Stomach (tissue), 8 donors: ENCODE measurements at regions not wholly inside any gene's neighbourhood (a gene's known extent, or its start where the extent isn't known, plus 50 kb on each side); places are given as distances from the start of the nearest gene placed in this dataset.

Source experiments
- DNase-seq, 2 donors: peaks; one replicate each; pipeline versions ENCODE4 v3.0.0 to v3.0.0-alpha.2; 2013 to 2019
- H3K27ac ChIP-seq, 5 donors: fragments of 200-600 bp in 4 of 5; sonication (generic) in 4 of 5; one replicate each; pipeline ENCODE4 v1.5.1; 2013 to 2019; ENCODE audit warnings: mild to moderate bottlenecking in 1 of 5, moderate library complexity in 1 of 5
- H3K27me3 ChIP-seq, 3 donors: fragments of 200-600 bp; sonication (generic); one replicate each; pipeline ENCODE4 v1.5.1; 2017 to 2019; ENCODE audit warnings: mixed run types in 1 of 3
- H3K36me3 ChIP-seq, 4 donors: fragments of 200-600 bp; sonication (generic); 1 replicate in 3 of 4; 2 replicates in 1 of 4; pipeline ENCODE4 v1.5.1; 2016 to 2019
- H3K4me1 ChIP-seq, 4 donors: fragments of 200-600 bp; sonication (generic); one replicate each; pipeline ENCODE4 v1.5.1; 2016 to 2019
- H3K4me3 ChIP-seq, 4 donors: fragments of 200-600 bp; sonication (generic) in 3 of 4; one replicate each; pipeline ENCODE4 v1.5.1; 2016 to 2019; ENCODE audit warnings: mild to moderate bottlenecking in 1 of 4
- H3K9me3 ChIP-seq, 4 donors: fragments of 200-600 bp; sonication (generic); one replicate each; pipeline ENCODE4 v1.5.1; 2016 to 2019
- CTCF ChIP-seq, 7 experiments: fragments of 450-650 bp in 4 of 7; fragments of 200-600 bp in 3 of 7; sonication (generic) in 3 of 7; IDR thresholded peaks; one replicate each; pipeline ENCODE4 v1.5.1; 2016 to 2019; ENCODE audit warnings: antibody characterized with exemption in 7 of 7, control low read depth in 2 of 7, mild to moderate bottlenecking in 1 of 7
- EP300 ChIP-seq: sonication (generic); formaldehyde crosslinking; IDR thresholded peaks from one replicate; pipeline ENCODE4 v1.6.1; 2017; ENCODE audit warnings: antibody characterized with exemption
- POLR2A ChIP-seq, 4 donors: fragments of 450-650 bp; IDR thresholded peaks; one replicate each; pipeline ENCODE4 v1.6.1; 2016; ENCODE audit warnings: antibody characterized with exemption in 4 of 4, control low read depth in 2 of 4, mild to moderate bottlenecking in 1 of 4, moderate library complexity in 1 of 4
- POLR2AphosphoS5 ChIP-seq, 3 donors: sonication (generic); formaldehyde crosslinking; IDR thresholded peaks; one replicate each; pipeline ENCODE4 v1.6.1; 2016; ENCODE audit warnings: antibody characterized with exemption in 3 of 3
- WGBS, 5 donors: extraction: QIAGEN DNeasy Blood & Tissue Kit in 3 of 5; methylation state at CpG; one replicate each; pipeline versions ENCODE4 v1.1.5 to v1.1.7; 2013 to 2018; 5-methylcytosine and 5-hydroxymethylcytosine counted together
- intact Hi-C: fragments of 100-400 bp; cut with DNase I; formaldehyde crosslinking; loops from one replicate; pipeline ENCODE4 v1.15.1; 2023; ENCODE audit warnings: low total_unique reads
- donor health status: healthy with polysubstance abuse.
- donor health status: Bipolar disorder and iron deficiency.
- donor health status: healthy.

DNA sequence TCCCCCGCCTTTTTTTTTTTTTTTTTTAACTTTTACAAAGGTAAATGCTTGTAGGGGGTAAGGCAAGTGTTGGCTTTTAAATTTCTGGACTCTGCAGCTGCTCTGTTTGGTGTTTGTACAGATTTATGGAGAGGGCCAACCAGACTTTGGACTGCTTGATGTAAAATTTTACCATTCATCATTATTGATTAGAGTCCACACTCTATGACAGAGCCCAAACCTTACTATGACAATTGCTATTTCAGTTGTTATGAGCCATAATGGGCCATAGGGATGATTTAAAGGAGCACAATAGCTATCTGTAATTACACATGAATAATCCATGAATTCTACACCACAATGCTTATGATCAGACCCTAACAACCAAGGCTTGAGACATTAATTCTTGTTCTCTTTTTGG, 867.2 kb downstream of the NR2F1-AS1 start:
- no peaks in the 10 kb centered on the region for H3K36me3 ChIP-seq
- intact Hi-C loops: no loop called here
- no peaks in the 10 kb centered on the region for H3K4me1 ChIP-seq
- H3K9me3 ChIP-seq: no peaks in the 10 kb centered on the region
- H3K27me3 ChIP-seq: no peaks in the 10 kb centered on the region
- DNase-seq: no peak
- no peak for TF ChIP-seq CTCF (IDR thresholded peaks at IDR 0.05)
- TF ChIP-seq EP300: no peak
- no peak for TF ChIP-seq POLR2A (IDR thresholded peaks at IDR 0.05)
- TF ChIP-seq POLR2AphosphoS5 (IDR thresholded peaks at IDR 0.05): no peak
- no peak overlapping the region for H3K27ac ChIP-seq
- no peak overlapping the region for H3K4me3 ChIP-seq
- 64 to 88% (median 76%) methylated on average over 1 of the region's 1 CpG for WGBS, 5 donors

- H3K4me3 ChIP-seq: no peak overlapping the region
- H3K27me3 ChIP-seq: no peaks in the 10 kb centered on the region
- no peaks in the 10 kb centered on the region for H3K9me3 ChIP-seq
- H3K4me1 ChIP-seq: no peaks in the 10 kb centered on the region
- no peaks in the 10 kb centered on the region for H3K36me3 ChIP-seq
- 52 to 66% (median 61%) methylated on average over 8 of the region's 8 CpGs for WGBS, 5 donors
- H3K27ac ChIP-seq: no peak overlapping the region
- intact Hi-C loops: no loop called here
- DNase-seq: no peak
- no peak for TF ChIP-seq CTCF (IDR thresholded peaks at IDR 0.05)
- no peak for TF ChIP-seq POLR2A (IDR thresholded peaks at IDR 0.05)
- TF ChIP-seq EP300: no peak
- no peak for TF ChIP-seq POLR2AphosphoS5 (IDR thresholded peaks at IDR 0.05)
These were observed 867.7 kb downstream of the NR2F1-AS1 start for GRCh38 chr5:92713335-92713743.

GRCh38 chr5:92711956-92712355, 869.1 kb downstream of the NR2F1-AS1 start:
- H3K4me3 ChIP-seq: no peak overlapping the region
- no peak overlapping the region for H3K27ac ChIP-seq
- intact Hi-C loops: no loop called here
- H3K27me3 ChIP-seq: no peaks in the 10 kb centered on the region
- no peaks in the 10 kb centered on the region for H3K4me1 ChIP-seq
- WGBS, 5 donors: 72 to 89% (median 85%) methylated on average over 4 of the region's 4 CpGs
- H3K36me3 ChIP-seq: no peaks in the 10 kb centered on the region
- H3K9me3 ChIP-seq: no peaks in the 10 kb centered on the region
- DNase-seq: no peak
- no peak for TF ChIP-seq POLR2A (IDR thresholded peaks at IDR 0.05)
- no peak for TF ChIP-seq CTCF (IDR thresholded peaks at IDR 0.05)

DNA sequence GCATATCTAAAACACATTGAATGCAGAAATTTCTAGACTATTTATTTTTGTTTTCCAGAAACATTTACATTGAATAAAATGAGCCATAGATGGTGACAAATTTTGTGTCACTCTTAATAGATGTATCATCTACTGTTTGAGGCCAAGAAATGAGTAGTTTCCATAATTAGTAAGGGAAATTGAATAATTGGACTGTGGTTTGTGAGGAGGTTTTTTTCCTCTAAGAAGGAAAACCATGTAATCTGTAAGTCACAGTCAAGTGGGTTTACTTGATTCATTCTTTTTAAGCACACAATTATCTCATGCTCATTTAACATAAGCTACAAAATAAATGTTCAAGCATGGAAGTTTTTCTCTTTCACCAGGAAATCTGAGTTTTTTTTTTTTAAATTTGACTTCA, 876.4 kb downstream of the NR2F1-AS1 start:
- no peak overlapping the region for H3K4me3 ChIP-seq
- no peaks in the 10 kb centered on the region for H3K27me3 ChIP-seq
- intact Hi-C loops: no loop called here
- DNase-seq: no peak
- no peaks in the 10 kb centered on the region for H3K4me1 ChIP-seq
- H3K36me3 ChIP-seq: no peaks in the 10 kb centered on the region
- no peak overlapping the region for H3K27ac ChIP-seq
- TF ChIP-seq POLR2AphosphoS5 (IDR thresholded peaks at IDR 0.05): no peak
- TF ChIP-seq POLR2A (IDR thresholded peaks at IDR 0.05): no peak
- TF ChIP-seq EP300: no peak
- TF ChIP-seq CTCF (IDR thresholded peaks at IDR 0.05): no peak
- H3K9me3 ChIP-seq: no peaks in the 10 kb centered on the region

- TF ChIP-seq POLR2AphosphoS5 (IDR thresholded peaks at IDR 0.05) (no peak), POLR2A (IDR thresholded peaks at IDR 0.05) (no peak), EP300 (no peak), CTCF (IDR thresholded peaks at IDR 0.05) (no peak)
- H3K27me3 ChIP-seq: no peaks in the 10 kb centered on the region
- DNase-seq: no peak
- H3K4me3 ChIP-seq: no peak overlapping the region
- H3K36me3 ChIP-seq: no peaks in the 10 kb centered on the region
- H3K9me3 ChIP-seq: no peaks in the 10 kb centered on the region
- 78 to 87% (median 83%) methylated on average over 1 of the region's 1 CpG for WGBS, 5 donors
- H3K27ac ChIP-seq: no peak overlapping the region
- no peaks in the 10 kb centered on the region for H3K4me1 ChIP-seq
- intact Hi-C loops: no loop called here
These were observed 877.0 kb downstream of the NR2F1-AS1 start for GRCh38 chr5:92703976-92704375.
